ENCODE measurements at regions not wholly inside any gene's neighbourhood (a gene's known extent, or its start where the extent isn't known, plus 50 kb on each side); places are given as distances from the start of the nearest gene placed in this dataset.

DNA sequence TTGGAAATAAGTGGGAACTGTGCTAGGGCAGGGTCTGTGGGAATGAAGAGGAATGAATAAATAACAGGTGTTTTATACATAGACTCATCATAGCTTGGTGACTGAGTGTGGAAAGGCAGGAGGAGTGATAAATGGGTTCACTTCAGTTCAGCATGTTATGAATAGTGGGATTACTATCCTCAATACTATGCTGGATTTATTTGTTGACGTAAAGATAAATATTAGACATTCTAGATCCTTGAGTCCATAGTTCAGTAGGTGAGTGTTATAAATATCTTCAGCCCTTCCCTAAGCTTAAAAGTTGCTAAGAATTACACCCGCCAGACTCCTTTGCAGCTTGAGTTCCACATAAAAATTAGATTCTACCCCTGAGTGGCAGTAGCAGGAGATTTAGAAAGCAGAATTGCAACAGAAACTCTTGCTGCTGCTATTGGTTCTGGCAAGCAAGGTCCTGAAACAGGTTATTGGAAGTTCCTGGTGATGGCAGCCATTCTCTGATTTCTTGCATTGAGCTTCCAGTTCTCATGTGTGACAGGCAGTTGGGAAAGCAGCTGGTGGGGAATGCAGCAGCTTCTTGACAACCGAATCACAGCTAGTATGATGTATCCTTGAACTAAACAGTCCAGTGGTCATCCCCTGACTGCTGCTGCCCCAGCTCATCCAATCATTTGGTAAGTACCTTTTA is 1558.9 kb downstream of the FAM181B start:
- in situ Hi-C loops (cut with HindIII; ENCODE audit: low pct_ligation_motif_present, low sequenced_read_pairs), result no loop called here
- Histone ChIP-seq H3K27ac (no peak overlapping the region), H3K27me3 (replicated peaks) (no peaks in the 10 kb centered on the region), H3K36me3 (replicated peaks) (no peaks in the 10 kb centered on the region), H3K4me3 (ENCODE audit: low read depth, low read length) (no peak overlapping the region)
- TF ChIP-seq, protein P1, sequence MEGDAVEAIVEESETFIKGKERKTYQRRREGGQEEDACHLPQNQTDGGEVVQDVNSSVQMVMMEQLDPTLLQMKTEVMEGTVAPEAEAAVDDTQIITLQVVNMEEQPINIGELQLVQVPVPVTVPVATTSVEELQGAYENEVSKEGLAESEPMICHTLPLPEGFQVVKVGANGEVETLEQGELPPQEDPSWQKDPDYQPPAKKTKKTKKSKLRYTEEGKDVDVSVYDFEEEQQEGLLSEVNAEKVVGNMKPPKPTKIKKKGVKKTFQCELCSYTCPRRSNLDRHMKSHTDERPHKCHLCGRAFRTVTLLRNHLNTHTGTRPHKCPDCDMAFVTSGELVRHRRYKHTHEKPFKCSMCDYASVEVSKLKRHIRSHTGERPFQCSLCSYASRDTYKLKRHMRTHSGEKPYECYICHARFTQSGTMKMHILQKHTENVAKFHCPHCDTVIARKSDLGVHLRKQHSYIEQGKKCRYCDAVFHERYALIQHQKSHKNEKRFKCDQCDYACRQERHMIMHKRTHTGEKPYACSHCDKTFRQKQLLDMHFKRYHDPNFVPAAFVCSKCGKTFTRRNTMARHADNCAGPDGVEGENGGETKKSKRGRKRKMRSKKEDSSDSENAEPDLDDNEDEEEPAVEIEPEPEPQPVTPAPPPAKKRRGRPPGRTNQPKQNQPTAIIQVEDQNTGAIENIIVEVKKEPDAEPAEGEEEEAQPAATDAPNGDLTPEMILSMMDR (IDR thresholded peaks at IDR 0.05; ENCODE audit: low read depth, low read length, missing control alignments), result no peak
- peak; percentile 1 for DNase-seq

DNA sequence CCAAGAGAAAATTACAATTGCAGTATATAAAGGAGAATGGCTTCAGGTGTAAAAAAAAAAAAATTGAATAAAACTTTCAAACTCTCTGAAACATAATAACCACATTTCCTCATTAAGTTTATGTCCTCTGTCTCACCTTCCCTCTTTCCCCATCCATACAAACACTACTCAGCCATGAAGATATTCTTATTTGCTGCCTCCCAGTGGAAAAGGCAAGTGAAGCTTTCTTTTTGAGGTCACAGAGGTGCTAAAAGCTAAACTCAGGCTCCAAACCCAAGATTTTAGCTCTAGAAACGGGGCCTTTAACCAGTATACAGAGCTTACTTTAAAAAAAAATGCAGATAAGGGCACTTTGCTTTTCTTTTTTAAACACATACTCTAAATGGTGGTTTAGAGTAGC is 1568.5 kb downstream of the FAM181B start:
- no peaks in the 10 kb centered on the region for H3K36me3 ChIP-seq (replicated peaks)
- no peak overlapping the region for H3K4me3 ChIP-seq (ENCODE audit: low read depth, low read length)
- no peaks in the 10 kb centered on the region for H3K27me3 ChIP-seq (replicated peaks)
- in situ Hi-C loops (cut with HindIII; ENCODE audit: low pct_ligation_motif_present, low sequenced_read_pairs), result no loop called here
- TF ChIP-seq, protein P1 (IDR thresholded peaks at IDR 0.05; ENCODE audit: low read depth, low read length, missing control alignments), result no peak
- DNase-seq, result no peak
- H3K27ac ChIP-seq, result no peak overlapping the region

DNA sequence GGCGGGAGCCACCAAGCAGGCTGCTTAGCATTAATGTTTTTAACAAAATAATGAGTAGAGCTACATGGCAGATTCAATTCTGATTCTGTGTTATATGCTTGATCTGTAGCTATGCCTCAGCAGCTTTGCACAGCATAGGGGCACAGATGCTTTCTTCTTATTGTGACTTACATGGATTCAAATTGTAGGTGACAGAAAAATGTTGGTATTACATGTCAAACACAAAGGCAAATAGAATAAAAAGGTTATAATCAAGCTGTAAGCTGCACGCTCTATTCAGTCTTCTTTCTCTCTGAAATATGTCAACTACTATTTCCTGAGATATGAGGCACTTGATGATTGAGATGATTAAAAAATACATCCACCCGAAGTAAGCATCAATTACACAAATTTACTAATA is 1573.8 kb downstream of the FAM181B start:
- in situ Hi-C loops (cut with HindIII; ENCODE audit: low pct_ligation_motif_present, low sequenced_read_pairs), result no loop called here
- TF ChIP-seq, protein P1 (IDR thresholded peaks at IDR 0.05; ENCODE audit: low read depth, low read length, missing control alignments), result no peak
- H3K36me3 ChIP-seq (replicated peaks), result no peaks in the 10 kb centered on the region
- no peak overlapping the region for H3K27ac ChIP-seq
- no peaks in the 10 kb centered on the region for H3K27me3 ChIP-seq (replicated peaks)
- H3K4me3 ChIP-seq (ENCODE audit: low read depth, low read length), result no peak overlapping the region
- no peak for DNase-seq

DNA sequence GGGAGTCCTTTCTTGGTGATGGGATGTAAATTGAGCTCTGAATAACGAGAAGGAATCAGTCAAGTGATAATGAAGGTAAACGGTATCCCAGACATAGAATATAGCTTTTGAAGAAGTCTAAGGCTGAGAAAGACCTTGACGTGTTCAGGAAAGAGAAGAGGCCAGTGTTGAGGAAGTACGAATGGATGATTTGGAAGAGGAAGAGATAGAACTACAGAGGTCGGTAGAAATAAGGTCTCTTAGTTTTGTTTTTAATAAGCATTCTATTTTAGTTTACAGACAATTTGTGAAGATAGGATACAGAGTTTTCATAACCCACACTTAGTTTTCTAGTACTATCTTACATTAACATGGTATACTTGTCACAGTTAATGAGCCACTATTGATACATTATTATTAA is 1598.1 kb downstream of the FAM181B start:
- TF ChIP-seq, protein P1 (IDR thresholded peaks at IDR 0.05; ENCODE audit: low read depth, low read length, missing control alignments), result no peak
- no peak overlapping the region for H3K4me3 ChIP-seq (ENCODE audit: low read depth, low read length)
- DNase-seq, result no peak
- H3K36me3 ChIP-seq (replicated peaks), result no peaks in the 10 kb centered on the region
- in situ Hi-C loops (cut with HindIII; ENCODE audit: low pct_ligation_motif_present, low sequenced_read_pairs), result no loop called here
- no peak overlapping the region for H3K27ac ChIP-seq
- H3K27me3 ChIP-seq (replicated peaks), result no peaks in the 10 kb centered on the region

DNA sequence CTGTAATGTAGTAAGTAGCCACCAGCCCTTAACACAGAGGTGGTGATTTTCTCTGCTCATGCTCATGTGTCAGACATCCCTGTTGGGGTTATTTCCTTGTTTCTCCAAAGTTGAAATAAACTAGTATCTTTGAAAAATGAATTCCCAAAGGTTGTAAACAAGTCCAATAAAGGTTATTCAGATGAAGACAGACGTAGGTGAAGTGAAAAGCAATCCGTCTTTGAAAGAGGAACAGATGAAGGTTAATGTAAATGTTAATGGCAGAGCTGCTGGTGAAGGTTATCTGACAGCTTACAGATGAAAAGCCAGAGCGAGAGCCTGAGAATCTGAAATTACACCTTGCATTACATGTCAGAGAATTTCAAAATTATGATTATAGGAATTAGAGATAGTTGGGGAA is 1604.0 kb downstream of the FAM181B start:
- Histone ChIP-seq H3K4me3 (ENCODE audit: low read depth, low read length) (no peak overlapping the region), H3K27me3 (replicated peaks) (no peaks in the 10 kb centered on the region), H3K36me3 (replicated peaks) (no peaks in the 10 kb centered on the region), H3K27ac (no peak overlapping the region)
- in situ Hi-C loops (cut with HindIII; ENCODE audit: low pct_ligation_motif_present, low sequenced_read_pairs), result no loop called here
- no peak for DNase-seq
- TF ChIP-seq, protein P1 (IDR thresholded peaks at IDR 0.05; ENCODE audit: low read depth, low read length, missing control alignments), result no peak

DNA sequence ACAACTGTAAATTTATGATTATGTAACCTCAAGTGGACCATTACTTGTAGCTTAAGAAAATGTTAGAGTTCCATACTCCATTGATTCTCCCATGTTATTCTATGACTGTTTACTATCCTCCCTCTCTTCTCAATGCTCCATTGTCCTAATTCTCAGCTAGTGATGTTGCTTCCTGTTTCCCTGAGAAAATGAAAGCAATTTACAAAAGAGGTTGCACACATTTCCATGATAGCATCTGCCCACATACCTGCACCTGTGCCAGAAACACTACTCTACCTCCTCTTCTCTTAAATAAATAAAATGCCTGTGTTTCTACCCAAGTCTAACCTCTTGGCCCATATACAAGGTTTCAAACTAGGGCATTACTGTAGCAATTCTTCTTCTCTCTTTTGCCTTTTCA is 1620.9 kb downstream of the FAM181B start:
- DNase-seq, result no peak
- TF ChIP-seq, protein P1 (IDR thresholded peaks at IDR 0.05; ENCODE audit: low read depth, low read length, missing control alignments), result no peak
- H3K27me3 ChIP-seq (replicated peaks), result no peaks in the 10 kb centered on the region
- H3K4me3 ChIP-seq (ENCODE audit: low read depth, low read length), result no peak overlapping the region
- no peak overlapping the region for H3K27ac ChIP-seq
- H3K36me3 ChIP-seq (replicated peaks), result no peaks in the 10 kb centered on the region
- in situ Hi-C loops (cut with HindIII; ENCODE audit: low pct_ligation_motif_present, low sequenced_read_pairs), result no loop called here

All from brain microvascular endothelial cell (primary cell).